Loucy (cell line): ENCODE measurements at regions not wholly inside any gene's neighbourhood (a gene's known extent, or its start where the extent isn't known, plus 50 kb on each side); places are given as distances from the start of the nearest gene placed in this dataset.

ENCODE experiments used
- CTCF ChIP-seq: fragments of 200-600 bp; sonication (generic); conservative IDR thresholded peaks from 2 replicates; pipeline ENCODE4 v1.5.1; 2014; ENCODE audit warnings: mild to moderate bottlenecking, antibody characterized with exemption, low read length
- EZH2phosphoT487 ChIP-seq: fragments of 200-600 bp; IDR thresholded peaks from 2 replicates; pipeline ENCODE4 v1.6.1; 2018; ENCODE audit warnings: antibody characterized with exemption, mild to moderate bottlenecking, moderate library complexity, borderline replicate concordance

GRCh38 chr1:5644281-5645134, 347.7 kb downstream of the NPHP4 start:
- TF ChIP-seq CTCF (no peak), EZH2phosphoT487 (no peak)
